Skeletal muscle tissue (tissue), 3 donors: ENCODE measurements at regions not wholly inside any gene's neighbourhood (a gene's known extent, or its start where the extent isn't known, plus 50 kb on each side); places are given as distances from the start of the nearest gene placed in this dataset.

ENCODE experiments used
- H3K27ac ChIP-seq: one replicate; pipeline ENCODE4 v1.7.0; 2013; ENCODE audit warnings: mild to moderate bottlenecking, low read depth, low read length, inconsistent platforms
- H3K27me3 ChIP-seq, 3 donors: one replicate each; pipeline ENCODE4 v1.7.0; 2013; ENCODE audit warnings: low read length in 3 of 3; ENCODE audit not compliant: control insufficient read depth in 3 of 3, insufficient read depth in 3 of 3
- H3K36me3 ChIP-seq, 3 donors: one replicate each; pipeline ENCODE4 v1.7.0; 2013; ENCODE audit warnings: low read length in 3 of 3; ENCODE audit not compliant: control insufficient read depth in 3 of 3, insufficient read depth in 3 of 3
- H3K4me1 ChIP-seq, 3 donors: one replicate each; pipeline ENCODE4 v1.7.0; 2013; ENCODE audit warnings: low read length in 3 of 3, mild to moderate bottlenecking in 3 of 3; ENCODE audit not compliant: control insufficient read depth in 3 of 3, insufficient read depth in 3 of 3
- H3K4me3 ChIP-seq, 3 donors: one replicate each; pipeline ENCODE4 v1.7.0; 2013; ENCODE audit warnings: low read length in 3 of 3
- H3K9ac ChIP-seq, 3 donors: one replicate each; pipeline ENCODE4 v1.7.0; 2013; ENCODE audit warnings: low read length in 3 of 3, mild to moderate bottlenecking in 3 of 3, moderate library complexity in 2 of 3, low read depth in 1 of 3
- H3K9me3 ChIP-seq, 3 donors: one replicate each; pipeline ENCODE4 v1.7.0; 2013; ENCODE audit warnings: low read length in 3 of 3; ENCODE audit not compliant: control insufficient read depth in 3 of 3
- donor health status: Osteomylitis.

GRCh38 chr15:95990833-95991232 is 339.7 kb upstream of the NR2F2 start:
- Histone ChIP-seq H3K9me3 (no peaks in the 10 kb centered on the region), H3K4me3 (no peak overlapping the region), H3K36me3 (no peaks in the 10 kb centered on the region), H3K27me3 (no peaks in the 10 kb centered on the region), H3K27ac (no peak overlapping the region), H3K9ac (no peak overlapping the region), H3K4me1 (peaks cover 0 to 6% (median 4%) of the 10 kb centered on the region in 3 donors)

GRCh38 chr15:95994418-95994817 is 336.1 kb upstream of the NR2F2 start:
- Histone ChIP-seq H3K9me3 (no peaks in the 10 kb centered on the region), H3K9ac (no peak overlapping the region), H3K4me3 (no peak overlapping the region), H3K4me1 (peaks cover 0 to 3% (median 2%) of the 10 kb centered on the region in 3 donors), H3K27me3 (no peaks in the 10 kb centered on the region), H3K27ac (no peak overlapping the region), H3K36me3 (no peaks in the 10 kb centered on the region)

GRCh38 chr15:95995375-95996168 is 334.9 kb upstream of the NR2F2 start:
- Histone ChIP-seq H3K36me3 (no peaks in the 10 kb centered on the region), H3K9me3 (no peaks in the 10 kb centered on the region), H3K9ac (no peak overlapping the region), H3K4me3 (no peak overlapping the region), H3K27me3 (no peaks in the 10 kb centered on the region), H3K27ac (no peak overlapping the region), H3K4me1 (no peaks in the 10 kb centered on the region)

- no peak overlapping the region for H3K9ac ChIP-seq
- no peak overlapping the region for H3K4me3 ChIP-seq
- no peak overlapping the region for H3K27ac ChIP-seq
- no peaks in the 10 kb centered on the region for H3K36me3 ChIP-seq
- H3K27me3 ChIP-seq, result no peaks in the 10 kb centered on the region
- H3K9me3 ChIP-seq, result no peaks in the 10 kb centered on the region
- H3K4me1 ChIP-seq, result no peaks in the 10 kb centered on the region
Measured at GRCh38 chr15:95996494-95996893, 334.0 kb upstream of the NR2F2 start.

- Histone ChIP-seq H3K4me3 (no peak overlapping the region), H3K36me3 (no peaks in the 10 kb centered on the region)
Measured at GRCh38 chr15:95998935-95999334, 331.6 kb upstream of the NR2F2 start.

GRCh38 chr15:96002890-96003859 is 327.3 kb upstream of the NR2F2 start:
- Histone ChIP-seq H3K4me3 (no peak overlapping the region), H3K27ac (no peak overlapping the region), H3K9ac (no peak overlapping the region), H3K27me3 (no peaks in the 10 kb centered on the region), H3K9me3 (no peaks in the 10 kb centered on the region), H3K4me1 (no peaks in the 10 kb centered on the region), H3K36me3 (no peaks in the 10 kb centered on the region)

More at GRCh38 chr15:95998935-95999334, 331.6 kb upstream of the NR2F2 start:
- H3K9me3 ChIP-seq, result no peaks in the 10 kb centered on the region
- H3K4me1 ChIP-seq, result no peaks in the 10 kb centered on the region
- no peak overlapping the region for H3K9ac ChIP-seq
- H3K27me3 ChIP-seq, result no peaks in the 10 kb centered on the region
- no peak overlapping the region for H3K27ac ChIP-seq

GRCh38 chr15:96005906-96006305 is 324.6 kb upstream of the NR2F2 start:
- Histone ChIP-seq H3K27ac (no peak overlapping the region), H3K4me1 (no peaks in the 10 kb centered on the region), H3K9me3 (no peaks in the 10 kb centered on the region), H3K36me3 (no peaks in the 10 kb centered on the region), H3K9ac (no peak overlapping the region), H3K4me3 (no peak overlapping the region), H3K27me3 (no peaks in the 10 kb centered on the region)

- Histone ChIP-seq H3K27me3 (no peaks in the 10 kb centered on the region), H3K9me3 (no peaks in the 10 kb centered on the region), H3K9ac (no peak overlapping the region), H3K36me3 (no peaks in the 10 kb centered on the region), H3K27ac (no peak overlapping the region), H3K4me3 (no peak overlapping the region), H3K4me1 (no peaks in the 10 kb centered on the region)
Measured at GRCh38 chr15:96011136-96011535, 319.4 kb upstream of the NR2F2 start.

GRCh38 chr15:96014939-96015338 is 315.6 kb upstream of the NR2F2 start:
- Histone ChIP-seq H3K27ac (no peak overlapping the region), H3K27me3 (no peaks in the 10 kb centered on the region), H3K4me1 (no peaks in the 10 kb centered on the region), H3K36me3 (no peaks in the 10 kb centered on the region), H3K9me3 (no peaks in the 10 kb centered on the region), H3K4me3 (no peak overlapping the region), H3K9ac (no peak overlapping the region)

GRCh38 chr15:96019114-96019513 is 311.4 kb upstream of the NR2F2 start:
- no peaks in the 10 kb centered on the region for H3K4me1 ChIP-seq
- no peaks in the 10 kb centered on the region for H3K27me3 ChIP-seq
- H3K4me3 ChIP-seq, result no peak overlapping the region
- no peaks in the 10 kb centered on the region for H3K36me3 ChIP-seq
- H3K9ac ChIP-seq, result no peak overlapping the region
- no peak overlapping the region for H3K27ac ChIP-seq
- H3K9me3 ChIP-seq, result peaks cover 0 to 2% (median 0%) of the 10 kb centered on the region in 3 donors
